NCI-H1436 treated with DMSO at 0.1 percent for 48 hours (cell line): ENCODE measurements at regions not wholly inside any gene's neighbourhood (a gene's known extent, or its start where the extent isn't known, plus 50 kb on each side); places are given as distances from the start of the nearest gene placed in this dataset.

ENCODE experiments used
- DNase-seq: peaks from one replicate; lab custom pipeline; 2025; lab: John Stamatoyannopoulos, UW

DNA sequence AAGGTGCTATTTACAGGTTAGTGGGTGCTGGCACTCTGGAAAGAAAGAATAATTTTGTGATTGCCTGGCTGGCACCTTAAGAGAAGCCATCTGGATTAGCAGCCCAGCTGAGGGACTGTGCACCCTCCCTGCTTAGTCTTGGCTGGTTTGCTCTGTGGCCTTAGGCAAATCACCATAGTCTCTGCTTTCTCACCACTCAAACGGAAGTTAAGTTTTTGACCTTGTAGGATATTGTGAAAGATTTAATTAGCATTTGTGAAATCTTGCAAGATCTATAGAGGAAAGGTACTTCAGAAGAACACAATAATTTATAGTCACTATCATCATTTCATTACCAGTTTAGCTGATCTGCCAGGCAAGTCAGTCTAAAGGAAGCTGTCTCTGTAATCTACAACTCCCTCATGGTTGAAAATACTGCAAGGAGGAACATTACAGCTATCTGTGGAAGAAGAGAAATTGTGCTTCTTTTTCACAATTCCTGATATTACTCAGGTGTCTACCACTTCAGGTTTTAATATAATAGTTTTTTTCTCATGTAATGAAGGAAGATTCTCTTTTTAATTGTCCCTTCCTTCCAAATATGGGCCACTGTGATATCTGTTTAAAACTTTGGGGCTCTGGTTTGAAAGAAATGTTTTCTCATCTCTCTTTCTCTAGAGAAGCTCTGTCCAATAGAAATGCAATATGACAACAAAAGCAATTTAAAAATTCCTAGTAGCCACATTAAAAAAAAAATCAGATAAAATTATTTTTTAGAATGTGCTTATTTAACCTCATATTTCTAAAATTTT lies 219.6 kb downstream of the PTEN start:
- DNase-seq, result no peak

DNA sequence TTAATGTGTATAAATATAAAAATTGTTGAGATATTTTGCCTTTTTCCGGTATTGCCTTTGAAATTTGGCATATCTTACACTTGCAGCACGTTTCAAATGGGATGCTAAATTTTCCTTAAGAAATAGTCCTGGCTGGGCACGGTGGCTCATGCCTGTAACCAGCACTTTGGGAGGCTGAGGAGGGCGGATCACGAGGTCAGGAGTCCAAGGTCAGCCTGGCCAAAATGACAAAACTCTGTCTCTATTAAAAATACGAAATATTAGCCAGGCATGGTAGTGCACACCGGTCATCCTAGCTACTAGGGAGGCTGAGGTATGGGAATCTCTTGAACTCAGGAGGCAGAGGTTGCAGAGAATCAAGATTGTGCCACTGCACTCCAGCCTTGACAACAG lies 220.2 kb downstream of the PTEN start:
- no peak for DNase-seq

DNA sequence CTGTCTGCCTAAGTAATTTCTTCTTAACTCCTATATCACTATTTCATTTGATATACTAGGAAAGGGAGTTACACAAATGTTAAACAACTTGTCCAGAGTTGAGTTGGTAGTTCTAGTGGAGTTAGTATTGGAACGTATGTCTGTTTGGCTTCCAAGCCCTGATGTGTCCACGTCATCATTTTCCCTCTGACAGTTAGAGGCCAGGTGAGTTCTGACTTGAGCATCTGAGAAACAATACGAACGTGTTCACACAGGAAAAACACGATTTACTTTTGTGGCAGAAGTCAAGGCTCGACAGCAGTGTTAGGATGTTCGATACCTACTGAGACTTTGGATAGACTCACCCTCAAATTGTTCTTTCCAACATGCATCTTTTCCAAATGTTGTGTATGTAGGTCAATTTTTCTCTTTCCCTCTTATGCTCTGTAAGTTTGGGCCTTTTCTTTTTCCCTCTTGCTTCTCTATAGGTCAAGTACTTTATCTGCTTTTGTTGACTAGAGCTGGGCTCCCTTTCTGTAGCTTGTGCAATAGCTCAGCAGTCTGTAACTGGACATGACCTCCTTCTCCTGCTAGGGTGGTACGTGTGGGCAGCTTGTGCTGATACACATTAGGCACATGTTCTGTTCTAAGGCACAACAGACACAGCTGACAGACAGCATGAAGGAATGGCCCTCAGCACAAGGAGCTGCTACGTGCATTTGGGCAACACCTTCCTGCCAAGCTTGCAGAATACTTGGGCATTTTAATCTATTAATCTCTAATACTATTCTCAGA lies 222.9 kb downstream of the PTEN start:
- DNase-seq, result no peak

DNA sequence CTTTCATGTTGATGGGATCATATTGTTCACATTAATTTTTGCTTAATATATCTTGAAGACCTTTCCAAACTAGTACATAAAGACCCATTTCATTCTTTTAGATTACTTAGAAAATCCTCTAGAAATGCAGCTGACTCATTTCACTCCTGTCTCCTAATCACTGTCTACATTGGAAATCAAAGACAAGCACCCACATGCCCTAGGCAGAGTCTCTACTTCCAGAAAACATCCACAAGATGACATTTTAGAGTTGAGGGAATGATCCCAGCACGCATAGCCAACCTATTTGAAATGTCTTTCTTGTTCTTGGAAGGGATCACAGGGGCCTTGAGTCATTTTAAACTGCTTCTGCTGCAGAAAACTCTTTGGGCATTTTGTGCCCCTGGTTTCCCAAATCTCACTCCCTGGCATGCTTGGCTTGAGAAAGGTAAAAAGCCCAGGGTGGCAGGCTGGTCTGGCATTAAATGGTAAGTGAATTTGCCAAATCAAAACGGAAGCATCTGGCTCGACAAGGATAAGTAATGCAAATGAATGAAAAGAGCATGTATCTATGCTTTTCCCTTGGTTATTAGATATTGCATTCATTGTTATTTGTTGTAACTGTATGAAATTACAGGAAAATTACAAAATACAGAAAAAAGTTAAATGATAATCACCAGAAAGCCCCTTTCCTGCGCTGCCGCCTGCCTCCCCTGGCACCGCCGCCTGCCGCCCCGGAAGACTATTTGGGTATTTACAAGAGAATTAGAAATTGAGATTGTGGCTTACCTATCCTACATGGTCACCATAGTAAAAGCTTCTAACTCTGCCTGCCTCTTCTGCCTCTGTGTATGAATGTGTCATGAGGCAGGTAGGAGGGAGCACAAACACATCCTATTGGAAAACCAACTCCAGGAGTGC lies 225.3 kb downstream of the PTEN start:
- DNase-seq, result no peak

DNA sequence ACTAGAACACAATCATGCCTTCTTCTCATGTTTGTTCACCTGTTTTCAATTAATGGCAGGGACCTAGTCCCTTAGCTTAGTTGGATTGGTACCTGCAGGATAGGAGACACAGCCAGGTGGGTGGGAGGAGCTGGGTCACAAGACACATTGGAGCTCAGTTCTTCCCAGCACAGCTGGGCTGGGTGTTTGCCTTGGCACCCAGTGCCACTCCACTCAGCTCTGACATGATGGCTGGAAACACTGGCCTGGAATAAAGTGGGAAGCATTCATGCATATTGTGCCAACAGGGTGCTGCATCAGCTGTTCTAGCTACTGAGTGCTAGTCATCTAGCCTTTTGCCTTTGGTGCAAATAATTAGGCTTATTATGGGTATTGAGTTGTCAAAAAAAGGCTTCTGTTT lies 226.1 kb downstream of the PTEN start:
- no peak for DNase-seq

DNA sequence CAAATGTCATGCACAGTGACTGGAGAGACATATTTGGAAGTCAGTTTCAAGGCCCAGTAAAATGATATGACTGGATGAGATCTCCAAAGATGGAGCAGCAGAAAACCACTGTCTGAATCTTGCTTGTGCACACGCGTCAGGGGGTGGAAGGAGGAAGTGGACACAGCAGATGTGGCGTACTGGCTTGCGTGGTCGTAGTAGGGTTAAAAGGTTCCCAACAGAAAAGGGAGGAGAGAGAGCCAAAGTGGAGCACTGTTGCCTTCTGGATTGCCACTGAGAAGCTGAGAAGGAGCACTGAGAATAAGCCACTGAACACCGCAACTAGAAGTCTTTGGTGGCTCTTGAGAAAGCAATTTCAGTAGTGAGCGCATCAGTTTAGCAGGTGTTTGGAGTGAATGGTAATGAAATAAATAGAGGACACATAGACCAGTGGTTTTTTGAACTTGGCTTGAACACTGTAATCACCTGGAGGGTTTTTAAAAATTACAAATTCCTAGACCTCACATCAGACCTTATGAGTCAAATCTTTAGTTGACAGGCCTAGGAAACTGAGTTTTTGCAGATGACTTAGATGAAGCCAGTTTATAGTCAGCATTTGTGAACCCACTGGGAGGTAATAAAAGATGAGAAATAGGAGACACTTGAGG lies 227.3 kb downstream of the PTEN start:
- no peak for DNase-seq

DNA sequence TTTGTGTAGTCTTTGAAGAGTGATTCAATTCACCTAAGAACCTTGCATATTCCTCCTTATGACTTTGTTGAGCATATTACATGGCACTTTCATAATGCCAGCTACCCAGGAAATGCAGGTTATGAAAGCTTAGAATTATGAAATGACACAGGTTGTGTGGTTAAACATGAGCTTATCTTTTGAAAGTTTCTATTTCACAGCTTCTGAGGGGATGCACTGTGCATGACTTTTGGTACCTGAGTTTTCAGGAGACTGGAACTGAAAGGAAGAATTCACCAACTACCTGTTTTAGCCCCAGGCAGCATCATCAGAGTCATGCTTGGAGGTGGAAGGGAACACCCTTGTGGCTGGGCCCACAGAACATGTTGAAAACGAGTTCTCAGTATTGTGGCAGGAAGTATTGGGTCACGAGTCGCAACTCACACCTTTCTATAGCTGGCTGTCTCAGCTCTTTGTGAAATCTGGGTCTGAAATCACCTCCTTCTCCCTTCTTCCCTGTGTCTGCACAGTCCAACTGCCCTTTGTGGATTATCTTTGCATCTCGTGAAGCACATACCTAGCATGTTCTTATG lies 228.2 kb downstream of the PTEN start:
- DNase-seq, result no peak

DNA sequence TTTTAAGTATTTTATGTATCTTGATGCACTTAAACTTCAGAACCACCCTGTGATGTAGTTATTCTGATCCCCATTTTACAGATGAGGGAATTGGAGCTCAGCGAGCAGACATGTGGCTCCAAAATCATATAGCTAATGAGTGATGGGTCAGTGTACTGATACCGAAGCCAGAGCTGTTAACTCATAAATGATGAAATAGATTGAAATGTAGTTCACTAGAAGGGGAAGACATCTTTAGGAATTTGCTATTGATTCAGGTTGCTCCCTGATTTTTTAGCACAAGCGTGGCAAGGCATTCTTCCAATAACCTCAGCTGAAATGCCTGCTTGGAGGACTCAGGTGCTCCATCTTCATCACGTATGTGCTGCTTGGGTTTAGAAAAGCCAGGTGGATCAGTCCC lies 228.8 kb downstream of the PTEN start:
- no peak for DNase-seq

DNA sequence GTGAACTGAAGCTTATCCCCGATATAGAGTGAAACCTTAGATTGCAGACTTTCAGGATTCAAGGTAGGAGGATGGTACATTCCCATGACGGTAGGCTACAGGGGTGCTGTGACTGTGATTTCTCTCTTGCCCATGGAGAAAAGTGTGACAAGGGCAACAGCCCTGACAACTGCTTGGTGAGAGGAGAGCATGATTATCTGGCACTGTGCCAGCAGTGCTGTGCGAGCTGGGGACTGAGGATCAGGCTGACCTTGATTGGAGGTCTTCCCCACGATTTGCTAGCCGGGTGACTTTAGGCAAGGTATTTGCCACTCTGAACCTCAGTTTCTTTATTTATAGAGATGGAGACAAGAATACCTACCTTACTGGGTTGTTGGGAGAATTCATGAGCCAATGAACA lies 229.5 kb downstream of the PTEN start:
- DNase-seq, result no peak

DNA sequence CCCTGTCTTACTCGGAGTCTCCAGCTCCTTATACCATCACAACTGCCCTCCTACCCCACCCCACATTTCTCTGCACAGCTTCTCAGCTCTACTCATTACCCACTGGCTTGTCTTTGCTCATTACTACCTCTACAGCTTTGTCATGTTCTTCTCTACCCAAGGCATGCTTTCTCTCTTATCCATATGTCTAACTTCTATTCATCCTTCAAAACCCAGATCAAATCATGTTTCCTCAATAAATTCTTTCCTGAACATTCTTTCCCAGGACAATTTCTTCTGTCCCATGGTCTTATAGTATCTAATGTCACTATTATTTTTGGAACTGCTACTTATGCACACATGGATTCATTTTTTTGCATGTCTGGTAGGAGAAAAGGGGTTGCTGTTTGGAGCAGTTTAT lies 231.4 kb downstream of the PTEN start:
- no peak for DNase-seq

DNA sequence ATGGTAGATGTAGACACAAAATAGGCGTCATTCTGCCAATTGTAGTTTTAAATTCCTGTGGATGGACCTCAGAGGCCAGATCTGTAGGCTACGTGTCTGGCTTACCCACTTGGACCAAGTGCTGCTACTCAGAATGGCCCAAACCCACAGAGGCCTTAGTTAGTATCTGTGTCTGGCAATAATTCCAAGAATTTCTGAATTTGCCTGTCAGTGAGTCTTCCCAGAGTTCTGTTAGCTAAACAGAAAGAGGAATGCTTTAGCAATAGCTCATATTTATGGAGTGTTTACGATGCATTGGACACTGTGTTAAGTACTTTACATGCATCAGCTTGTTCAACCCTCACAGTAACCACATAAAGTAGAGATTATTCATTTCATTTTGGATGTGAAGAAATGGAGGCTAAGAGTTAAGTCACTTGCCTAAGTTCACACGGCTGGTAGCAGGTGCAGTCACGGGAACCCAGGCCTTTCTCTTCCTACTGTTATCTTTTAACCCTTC lies 231.8 kb downstream of the PTEN start:
- DNase-seq, result no peak

DNA sequence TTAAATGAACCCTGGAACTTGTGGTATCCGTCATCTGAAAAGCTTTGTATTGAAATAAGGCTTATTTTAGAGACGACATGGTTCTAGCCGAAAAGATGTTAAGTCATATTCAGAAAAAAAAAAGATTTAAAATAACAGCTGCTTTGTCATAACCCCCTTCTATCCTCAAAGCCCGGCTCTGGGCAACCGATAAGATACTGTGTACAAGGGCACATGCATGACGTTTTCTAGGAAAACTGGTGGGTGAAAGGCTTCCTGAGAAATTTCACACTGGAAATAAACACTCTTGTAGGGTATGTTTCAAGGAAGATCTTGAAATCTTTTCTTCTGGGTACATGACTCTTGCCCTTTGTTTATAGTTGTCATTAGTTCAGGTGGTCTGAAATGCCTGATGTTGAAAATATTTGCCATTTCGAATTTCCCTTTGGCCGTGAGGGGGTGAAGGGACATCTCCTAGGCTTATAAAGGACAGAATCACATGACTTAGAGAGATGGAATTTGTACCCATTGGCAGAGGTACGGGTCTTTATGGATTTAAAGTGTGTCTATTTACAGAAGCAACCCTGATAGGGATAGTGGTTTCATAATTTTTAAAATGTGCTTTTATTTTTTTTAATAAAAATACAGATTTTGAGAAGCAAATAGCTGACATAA lies 232.5 kb downstream of the PTEN start:
- DNase-seq, result no peak

DNA sequence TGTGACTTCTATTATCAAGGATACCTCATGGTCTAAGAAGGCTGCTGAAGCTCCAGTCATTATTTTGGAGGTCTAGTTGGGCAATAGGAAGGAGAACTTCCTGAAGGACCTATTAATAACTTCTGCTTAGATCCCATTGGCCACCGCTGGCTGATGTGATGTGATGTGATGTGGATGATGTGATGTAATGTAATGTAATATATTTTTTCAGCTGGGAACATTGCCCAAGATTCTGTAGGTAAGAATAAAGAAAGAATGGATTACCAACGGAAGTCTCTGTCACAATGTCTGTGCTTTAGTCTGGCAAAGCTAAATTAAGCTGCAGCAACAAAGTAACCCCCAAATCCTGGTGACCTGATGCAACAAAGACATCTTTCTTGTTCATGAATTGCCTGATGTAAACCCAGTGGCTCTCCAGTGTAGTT lies 233.7 kb downstream of the PTEN start:
- DNase-seq, result no peak

DNA sequence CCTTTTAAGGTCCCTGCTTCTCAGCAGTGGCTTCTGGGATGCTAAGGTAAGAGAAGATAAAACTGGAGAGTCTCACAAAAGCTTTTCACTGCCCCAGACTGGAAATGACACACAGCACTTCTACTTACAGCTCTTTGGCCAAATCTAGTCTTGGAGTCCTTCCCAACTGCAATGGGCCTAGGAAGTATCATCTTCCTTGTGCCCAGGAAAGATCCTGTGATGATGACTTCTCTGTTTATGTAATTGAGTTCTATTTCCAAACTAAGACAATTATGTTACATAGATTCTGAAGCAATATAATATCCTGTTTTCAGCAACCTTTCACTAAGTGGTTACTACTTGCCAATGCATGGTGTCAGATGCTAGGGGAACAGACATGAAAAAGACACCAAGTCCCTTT lies 234.1 kb downstream of the PTEN start:
- DNase-seq, result no peak

DNA sequence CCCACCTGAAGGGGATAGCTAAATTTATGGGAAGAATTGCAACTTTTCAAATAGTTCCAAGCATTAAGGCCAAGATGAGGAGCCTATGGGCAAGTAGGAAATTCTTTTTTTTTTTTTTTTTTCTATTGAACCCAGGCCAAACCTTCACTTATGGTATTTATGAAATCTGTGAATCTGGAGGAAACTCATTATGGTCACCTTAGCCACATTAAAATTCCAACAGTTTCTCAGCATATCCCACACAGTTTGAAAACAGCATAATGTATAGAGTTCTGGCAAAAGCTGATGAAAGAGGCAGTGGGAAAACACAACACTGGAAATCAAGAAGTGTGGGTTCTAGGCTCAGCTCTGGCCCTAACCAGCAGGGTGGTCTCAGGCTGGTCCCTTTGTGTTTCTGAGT lies 236.9 kb downstream of the PTEN start:
- DNase-seq, result no peak

DNA sequence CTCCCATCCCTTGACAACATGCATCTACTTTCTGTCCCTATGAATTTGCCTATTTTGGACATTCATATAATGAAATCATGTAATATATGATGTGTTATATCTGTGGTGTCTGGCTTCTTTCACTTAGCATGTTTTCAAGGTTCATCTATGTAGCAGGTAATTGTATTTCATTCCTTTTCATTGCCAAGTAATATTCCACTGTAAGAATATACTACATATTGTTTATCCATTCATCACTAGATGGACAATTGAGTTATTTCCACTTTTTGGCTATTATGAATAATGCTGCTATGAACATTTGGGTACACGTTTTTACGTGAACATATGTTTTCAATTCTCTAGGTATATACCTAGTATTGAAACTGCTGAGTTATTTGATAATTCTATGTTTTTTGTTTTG lies 238.2 kb downstream of the PTEN start:
- DNase-seq, result no peak

DNA sequence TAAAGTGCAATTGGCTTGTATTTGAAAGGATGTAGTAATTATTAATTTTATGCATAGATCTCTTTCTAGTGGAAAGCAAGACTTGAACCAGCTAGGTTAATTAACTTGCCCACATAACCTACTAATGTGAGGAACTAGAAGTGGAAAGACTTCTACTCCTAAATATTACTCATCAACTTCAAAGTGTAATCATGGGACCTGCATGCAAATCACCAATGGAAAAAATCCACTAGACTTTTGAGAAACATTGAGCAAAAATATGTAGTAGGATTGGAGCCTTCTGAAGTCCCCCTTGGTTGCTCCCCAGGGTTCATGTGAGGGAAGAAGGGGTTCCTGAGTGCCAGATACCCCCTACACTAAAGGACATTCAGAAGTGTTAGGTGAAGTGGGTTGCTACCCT lies 240.2 kb downstream of the PTEN start:
- DNase-seq, result no peak

DNA sequence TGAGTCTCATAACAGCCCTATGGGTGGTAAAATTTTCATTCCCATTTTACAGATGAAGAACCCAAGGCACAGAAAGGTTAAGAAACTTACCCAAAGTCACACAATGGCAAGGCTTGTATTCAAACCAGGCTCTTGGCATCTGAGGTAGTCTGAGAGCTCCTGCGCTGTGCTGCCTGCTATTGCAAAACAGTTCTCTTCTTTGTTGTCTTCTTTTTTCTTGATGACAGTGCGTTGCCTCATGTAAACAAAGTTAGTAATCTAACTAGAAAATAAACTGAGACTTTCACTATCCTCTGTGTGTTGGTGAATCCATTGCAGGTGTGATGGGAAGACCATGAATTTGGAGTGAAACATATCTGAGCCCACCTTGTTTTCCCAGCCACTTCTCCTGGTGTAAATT lies 240.8 kb downstream of the PTEN start:
- no peak for DNase-seq

DNA sequence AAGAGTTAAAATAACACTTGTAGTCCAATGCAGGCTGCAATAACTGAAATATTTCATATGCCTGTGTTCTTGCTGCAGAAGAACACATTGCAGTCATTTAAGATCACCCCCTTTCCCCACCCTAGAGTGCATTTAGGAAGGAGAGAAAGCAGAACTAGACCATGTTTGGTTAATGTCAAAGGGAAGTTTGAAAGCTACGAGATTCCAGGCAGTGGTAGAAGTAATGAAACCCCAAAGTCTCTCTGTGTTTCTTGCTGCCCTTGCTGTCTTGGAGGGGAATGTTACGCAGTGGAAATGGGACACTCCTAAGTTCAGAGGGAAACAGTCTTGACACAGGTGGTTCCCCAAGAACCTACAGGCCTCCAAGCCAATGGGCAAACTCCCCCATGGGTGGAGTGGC lies 242.9 kb downstream of the PTEN start:
- DNase-seq, result no peak

DNA sequence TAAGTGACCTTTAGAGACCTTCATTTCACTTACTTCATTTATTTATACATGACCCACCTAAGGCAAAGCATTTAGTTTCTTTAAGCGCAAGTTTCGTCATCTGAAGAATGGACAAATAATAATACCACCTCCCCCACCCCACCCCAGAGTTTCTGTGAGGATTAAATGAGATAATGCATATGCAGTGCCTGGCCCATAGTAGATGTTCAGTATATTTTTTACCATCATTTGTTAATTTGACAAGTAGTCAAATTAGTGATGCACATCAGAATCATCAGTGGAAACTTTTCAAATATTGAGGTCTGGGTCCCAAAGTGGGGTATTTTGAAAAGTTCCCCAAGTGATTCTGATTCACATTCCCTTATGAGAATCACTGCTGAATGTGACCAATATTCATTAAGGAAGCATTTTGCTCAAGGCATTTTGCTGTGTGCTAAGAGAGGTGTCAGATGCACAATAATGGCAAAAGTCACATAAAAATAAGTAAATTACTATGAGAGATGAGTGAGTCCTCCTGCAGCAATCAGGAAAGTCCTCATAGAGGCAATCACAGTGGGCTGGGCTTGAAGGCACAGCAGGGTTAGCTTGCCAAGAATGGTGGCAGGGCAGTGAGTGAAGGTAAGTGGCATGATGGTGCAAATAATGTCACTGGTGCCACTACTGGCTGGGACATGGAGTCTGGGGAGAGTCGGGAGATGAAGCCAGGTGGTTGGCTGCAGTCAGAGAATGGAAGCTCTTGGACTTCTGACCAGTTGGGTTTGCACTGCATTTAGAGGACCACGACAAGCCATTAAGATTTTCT lies 244.1 kb downstream of the PTEN start:
- no peak for DNase-seq
